ENCODE measurements at regions not wholly inside any gene's neighbourhood (a gene's known extent, or its start where the extent isn't known, plus 50 kb on each side); places are given as distances from the start of the nearest gene placed in this dataset.
A peak's percentile ranks its signal among the peaks of the same experiment; 100 is the strongest.

- TF ChIP-seq SOX15 (CRISPR knock-in tag; IDR thresholded peaks at IDR 0.05): no peak
- no peak for TF ChIP-seq KAT7 (CRISPR knock-in tag; IDR thresholded peaks at IDR 0.05; ENCODE audit: borderline replicate concordance)
- TF ChIP-seq CREB1 (CRISPR knock-in tag; IDR thresholded peaks at IDR 0.05): no peak
- TF ChIP-seq TEAD1 (CRISPR knock-in tag; IDR thresholded peaks at IDR 0.05): no peak
Observed at GRCh38 chr10:2979306-2979705, 88.0 kb upstream of the PFKP start (continued).

- POLR2A ChIA-PET: no interaction called here
- no peak for DNase-seq (ENCODE audit: low spot score)
- H3K9me3 Mint-ChIP-seq: no peaks in the 10 kb centered on the region
- H3K27me3 Mint-ChIP-seq (ENCODE audit: low read depth): no peaks in the 10 kb centered on the region
- ATAC-seq: no peak
- CTCF ChIA-PET: interaction anchor here (0.6 to 3.0 kb wide), 3 partner anchors 13 to 360 kb away, joined by 3 to 28 read pairs (median 4); no protein-coding TSS in a partner anchor
- no peak overlapping the region for H3K4me3 Mint-ChIP-seq
- peaks cover 18% of the 10 kb centered on the region for H3K4me1 Mint-ChIP-seq
- TF ChIP-seq MYBL2 (CRISPR knock-in tag; IDR thresholded peaks at IDR 0.05): no peak
- TF ChIP-seq ZNF121 (CRISPR knock-in tag; IDR thresholded peaks at IDR 0.05): 0 out of 2 replicates have a peak, but pooled peaks have one; percentile 9
- no peaks in the 10 kb centered on the region for H3K36me3 Mint-ChIP-seq
- H3K27ac Mint-ChIP-seq: no peak overlapping the region
Observed at GRCh38 chr10:2978574-2979273, 88.6 kb upstream of the PFKP start.

GRCh38 chr10:2978111-2978510 is 89.2 kb upstream of the PFKP start:
- Mint-ChIP-seq H3K27me3 (ENCODE audit: low read depth) (no peaks in the 10 kb centered on the region), H3K9me3 (no peaks in the 10 kb centered on the region), H3K4me3 (no peak overlapping the region), H3K4me1 (peaks cover 23% of the 10 kb centered on the region), H3K36me3 (no peaks in the 10 kb centered on the region), H3K27ac (no peak overlapping the region)
- POLR2A ChIA-PET: no interaction called here
- DNase-seq (ENCODE audit: low spot score) (no peak), ATAC-seq (peak; percentile 84)
- CTCF ChIA-PET: interaction anchor here (3.0 kb wide), 1 partner anchor 49 kb away, joined by 28 read pairs; no protein-coding TSS in a partner anchor
- TF ChIP-seq PRDM15 (CRISPR knock-in tag; IDR thresholded peaks at IDR 0.05) (no peak), ZSCAN18 (CRISPR knock-in tag; IDR thresholded peaks at IDR 0.05) (no peak), ZNF512 (CRISPR knock-in tag; IDR thresholded peaks at IDR 0.05; ENCODE audit: borderline replicate concordance) (no peak), MAX (CRISPR knock-in tag; IDR thresholded peaks at IDR 0.05) (no peak), ZBTB21 (CRISPR knock-in tag; IDR thresholded peaks at IDR 0.05; ENCODE audit: borderline replicate concordance) (no peak), E2F4 (CRISPR knock-in tag; IDR thresholded peaks at IDR 0.05; ENCODE audit: borderline replicate concordance, low read depth) (no peak), ZNF138 (CRISPR knock-in tag; conservative IDR thresholded peaks at IDR 0.05) (no peak), ZNF317 (CRISPR knock-in tag; IDR thresholded peaks at IDR 0.05; ENCODE audit: borderline replicate concordance, low read depth) (no peak), NR2C2 (CRISPR knock-in tag; IDR thresholded peaks at IDR 0.05) (no peak), ARID4B (CRISPR knock-in tag; IDR thresholded peaks at IDR 0.05; ENCODE audit: borderline replicate concordance) (no peak), NFYB (CRISPR knock-in tag; conservative IDR thresholded peaks at IDR 0.05; ENCODE audit: low read depth) (no peak), ZBTB43 (CRISPR knock-in tag; IDR thresholded peaks at IDR 0.05) (no peak), JUN (CRISPR knock-in tag; IDR thresholded peaks at IDR 0.05) (no peak)
